SKM-1 (cell line): ENCODE measurements at regions not wholly inside any gene's neighbourhood (a gene's known extent, or its start where the extent isn't known, plus 50 kb on each side); places are given as distances from the start of the nearest gene placed in this dataset.

Source experiments
- DNase-seq: peaks from one replicate; lab custom pipeline; 2025; ENCODE audit not compliant: unreplicated experiment; lab: John Stamatoyannopoulos, UW

GRCh38 chr4:15270201-15270600 lies 157.6 kb upstream of the C1QTNF7 start:
- DNase-seq: no peak

- DNase-seq: no peak
Measured at GRCh38 chr4:15286041-15286440, 141.8 kb upstream of the C1QTNF7 start.

GRCh38 chr4:15291122-15291521 lies 136.7 kb upstream of the C1QTNF7 start:
- no peak for DNase-seq

GRCh38 chr4:15293711-15294110 lies 134.1 kb upstream of the C1QTNF7 start:
- no peak for DNase-seq

GRCh38 chr4:15294202-15294601 lies 133.6 kb upstream of the C1QTNF7 start:
- no peak for DNase-seq

GRCh38 chr4:15294832-15295231 lies 133.0 kb upstream of the C1QTNF7 start:
- no peak for DNase-seq

GRCh38 chr4:15295421-15296162 lies 132.2 kb upstream of the C1QTNF7 start:
- DNase-seq: no peak

GRCh38 chr4:15297344-15297743 lies 130.5 kb upstream of the C1QTNF7 start:
- no peak for DNase-seq

- DNase-seq: no peak
Measured at GRCh38 chr4:15299627-15300026, 128.2 kb upstream of the C1QTNF7 start.

- no peak for DNase-seq
Measured at GRCh38 chr4:15303052-15303641, 124.7 kb upstream of the C1QTNF7 start.

GRCh38 chr4:15314974-15315373 lies 112.9 kb upstream of the C1QTNF7 start:
- no peak for DNase-seq

GRCh38 chr4:15317246-15317645 lies 110.6 kb upstream of the C1QTNF7 start:
- no peak for DNase-seq

GRCh38 chr4:15318621-15319348 lies 109.0 kb upstream of the C1QTNF7 start:
- no peak for DNase-seq

GRCh38 chr4:15320121-15320678 lies 107.6 kb upstream of the C1QTNF7 start:
- DNase-seq: no peak

- no peak for DNase-seq
Measured at GRCh38 chr4:15322006-15322405, 105.8 kb upstream of the C1QTNF7 start.

GRCh38 chr4:15325987-15326386 lies 101.8 kb upstream of the C1QTNF7 start:
- DNase-seq: no peak

GRCh38 chr4:15327311-15328298 lies 100.2 kb upstream of the C1QTNF7 start:
- DNase-seq: no peak

GRCh38 chr4:15331930-15332329 lies 95.9 kb upstream of the C1QTNF7 start:
- no peak for DNase-seq

- DNase-seq: no peak
Measured at GRCh38 chr4:15332377-15332776, 95.5 kb upstream of the C1QTNF7 start.
